Activated CD8-positive, alpha-beta memory T cell treated with anti-CD3 and anti-CD28 coated beads for 36 hours (primary cell): ENCODE measurements at regions not wholly inside any gene's neighbourhood (a gene's known extent, or its start where the extent isn't known, plus 50 kb on each side); places are given as distances from the start of the nearest gene placed in this dataset.

Experiments used
- CTCF ChIA-PET: fragments of 350-600 bp; sonication (Branson Sonifier 250); formaldehyde crosslinking; loops from one replicate; lab custom pipeline; 2021; ENCODE audit warnings: antibody characterized with exemption; lab: Charles Lee
- POLR2A ChIA-PET: fragments of 350-600 bp; sonication (Branson Sonifier 250); formaldehyde crosslinking; loops from one replicate; lab custom pipeline; 2021; ENCODE audit warnings: antibody characterized with exemption; lab: Charles Lee

DNA sequence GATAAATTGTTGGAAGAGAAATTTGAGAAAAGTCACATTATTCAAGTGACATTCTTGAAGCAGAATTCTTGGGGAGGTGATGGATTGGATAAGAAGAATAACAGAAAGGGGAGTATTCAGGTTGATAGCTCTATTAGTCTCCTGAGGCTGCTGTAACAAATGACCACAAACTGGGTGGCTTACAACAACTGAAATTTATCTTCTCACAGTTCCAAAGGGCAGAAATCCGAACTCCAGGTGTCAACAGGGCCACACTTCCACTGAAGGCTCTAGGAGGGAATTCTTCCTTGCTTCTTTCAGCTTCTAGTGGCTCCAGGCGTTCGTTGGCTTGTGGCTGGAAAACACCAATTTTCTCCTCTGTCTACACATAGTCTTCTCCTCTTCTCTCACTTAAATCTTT, 99.8 kb downstream of the TES start:
- ChIA-PET CTCF (no interaction called here), POLR2A (no interaction called here)

- ChIA-PET POLR2A (no interaction called here), CTCF (no interaction called here)
These were observed 100.9 kb downstream of the TES start for GRCh38 chr7:116311259-116311658.

DNA sequence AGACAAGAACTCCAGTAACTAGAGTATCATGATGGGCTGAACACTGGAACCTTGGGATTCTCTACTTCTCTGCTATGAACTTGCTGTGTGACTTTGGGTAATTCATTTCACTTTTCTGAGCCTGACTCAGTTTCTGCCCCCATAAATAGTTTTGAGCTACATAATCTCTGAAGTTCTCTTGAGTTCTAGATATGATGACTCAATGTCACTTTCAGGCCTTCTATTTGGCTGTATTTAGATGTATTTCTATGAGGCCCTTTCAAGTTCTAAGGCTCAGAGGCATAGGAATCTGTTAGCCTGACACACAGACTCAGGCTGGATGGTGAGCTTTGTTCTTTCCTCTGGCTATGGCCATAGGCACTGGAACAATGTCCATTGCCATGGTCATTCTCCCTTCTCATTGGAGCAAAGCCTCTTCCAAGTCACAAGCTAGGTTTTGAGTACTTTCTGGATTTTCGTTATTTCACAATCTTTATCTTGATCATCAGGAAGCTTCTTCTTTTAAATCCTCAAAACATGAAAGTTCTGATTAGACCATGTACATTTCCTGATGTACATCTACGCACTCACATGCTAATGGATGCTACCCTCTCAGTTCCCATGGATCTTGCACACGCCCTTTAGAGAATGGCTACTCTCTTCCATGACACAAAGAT, 101.6 kb downstream of the TES start:
- ChIA-PET CTCF (no interaction called here), POLR2A (no interaction called here)

DNA sequence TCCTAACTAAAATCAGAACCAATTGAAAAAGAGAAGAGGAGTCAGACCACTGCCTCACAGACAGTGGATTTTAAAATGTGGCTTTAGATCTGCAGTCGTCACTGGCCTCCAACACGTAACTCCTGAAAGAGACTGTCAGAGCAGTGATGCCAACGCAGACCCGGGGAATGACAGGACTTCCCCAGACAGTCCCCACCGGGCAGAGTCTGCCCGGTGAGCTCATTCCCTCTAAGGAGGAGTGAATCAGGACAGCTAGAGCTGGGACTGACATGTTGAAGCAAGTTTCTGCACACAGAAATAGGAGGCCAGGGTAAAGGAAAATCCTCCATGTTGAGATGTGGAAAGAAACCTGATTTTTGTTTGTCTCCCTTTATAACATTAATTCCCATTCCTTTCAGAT, 105.0 kb downstream of the TES start:
- CTCF ChIA-PET = no interaction called here

DNA sequence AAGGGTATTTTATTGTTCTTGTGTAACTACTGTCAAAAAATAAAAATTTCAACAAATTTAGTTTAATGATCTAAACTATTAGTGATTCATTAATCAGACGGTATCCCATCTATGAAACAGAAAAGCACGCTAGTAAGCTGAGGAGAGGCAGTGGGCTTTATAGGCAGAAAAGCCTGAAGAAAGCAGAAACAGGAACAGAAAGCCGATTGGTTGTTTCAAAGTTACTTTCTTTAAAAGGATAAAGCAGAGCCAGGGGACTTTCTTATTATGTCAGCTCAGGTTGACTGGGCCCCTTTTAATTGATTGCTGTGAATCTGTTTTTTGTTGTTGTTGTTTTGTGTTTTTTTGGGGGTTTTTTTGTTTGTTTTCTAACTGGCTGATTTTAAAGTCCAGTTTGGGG, 105.5 kb downstream of the TES start:
- POLR2A ChIA-PET = no interaction called here
- CTCF ChIA-PET = no interaction called here

More for the DNA sequence above, 105.0 kb downstream of the TES start:
- POLR2A ChIA-PET = no interaction called here

- POLR2A ChIA-PET = no interaction called here
- CTCF ChIA-PET = no interaction called here
These were observed 106.7 kb downstream of the TES start for GRCh38 chr7:116316838-116317628.

DNA sequence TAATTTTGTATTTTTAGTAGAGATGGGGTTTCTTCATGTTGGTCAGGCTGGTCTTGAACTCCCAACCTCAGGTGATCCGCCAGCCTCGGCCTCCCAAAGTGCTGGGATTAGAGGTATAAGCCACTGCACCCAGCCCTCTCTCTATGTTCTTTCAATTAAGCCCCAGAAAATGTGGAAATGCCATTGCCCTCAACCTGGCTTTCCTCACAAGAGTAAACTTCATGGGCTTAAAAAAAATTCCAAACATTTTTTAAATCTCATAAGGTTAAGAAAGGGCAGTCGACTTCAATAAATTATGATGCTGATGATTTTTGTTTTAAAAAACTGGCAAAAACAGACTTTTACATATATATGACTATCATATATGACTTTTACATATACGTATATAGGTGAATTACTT, 107.6 kb downstream of the TES start:
- POLR2A ChIA-PET = interaction anchor here (0.6 kb wide), 1 partner anchor 44 kb away, joined by 3 read pairs; no protein-coding TSS in a partner anchor
- CTCF ChIA-PET = no interaction called here

- CTCF ChIA-PET = no interaction called here
- POLR2A ChIA-PET = no interaction called here
These were observed 112.2 kb downstream of the TES start for GRCh38 chr7:116322541-116322940.

DNA sequence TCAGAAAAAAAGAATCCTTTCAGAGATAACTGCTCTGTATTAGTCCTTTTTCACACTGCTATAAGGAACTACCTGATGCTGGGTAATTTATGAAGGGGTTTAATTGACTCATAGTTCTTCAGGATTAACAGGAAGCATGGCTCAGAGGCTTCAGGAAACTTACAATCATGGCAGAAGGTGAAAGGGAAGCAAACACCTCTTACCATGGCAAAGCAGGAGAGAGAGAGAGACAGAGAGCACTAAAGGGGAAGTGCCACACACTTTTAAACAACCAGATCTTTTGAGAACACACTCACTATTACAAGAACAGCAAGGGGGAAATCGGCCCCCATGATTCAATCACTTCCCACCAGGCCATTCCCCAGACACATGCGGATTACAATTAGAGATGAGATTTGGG, 114.2 kb downstream of the TES start:
- POLR2A ChIA-PET = no interaction called here
- CTCF ChIA-PET = no interaction called here

GRCh38 chr7:116325517-116325916, 115.2 kb downstream of the TES start:
- POLR2A ChIA-PET = interaction anchor here (0.7 kb wide), 1 partner anchor 34 kb away, joined by 3 read pairs; no protein-coding TSS in a partner anchor
- CTCF ChIA-PET = no interaction called here

DNA sequence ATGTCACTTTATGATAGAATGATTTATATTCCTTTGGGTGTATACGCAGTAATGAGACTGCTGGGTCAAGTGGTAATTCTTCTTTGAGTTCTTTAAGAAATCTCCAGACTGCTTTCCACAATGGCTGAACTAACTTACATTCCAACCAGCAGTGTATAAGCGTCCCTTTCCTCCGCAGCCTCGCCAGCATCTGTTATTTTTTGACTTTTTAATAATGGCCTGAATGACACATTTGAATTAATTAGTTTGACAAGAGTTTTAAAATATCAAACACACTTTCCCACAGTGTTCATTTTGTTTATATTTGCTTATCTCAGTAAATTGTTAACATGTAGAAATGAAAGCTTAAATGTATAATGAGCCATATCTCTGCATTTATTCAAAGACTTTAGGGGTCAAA, 116.8 kb downstream of the TES start:
- POLR2A ChIA-PET = no interaction called here
- CTCF ChIA-PET = no interaction called here

- POLR2A ChIA-PET = no interaction called here
- CTCF ChIA-PET = no interaction called here
These were observed 117.4 kb downstream of the TES start for GRCh38 chr7:116327752-116328151.

- ChIA-PET CTCF (no interaction called here), POLR2A (no interaction called here)
These were observed 117.8 kb downstream of the TES start for GRCh38 chr7:116328161-116328560.

DNA sequence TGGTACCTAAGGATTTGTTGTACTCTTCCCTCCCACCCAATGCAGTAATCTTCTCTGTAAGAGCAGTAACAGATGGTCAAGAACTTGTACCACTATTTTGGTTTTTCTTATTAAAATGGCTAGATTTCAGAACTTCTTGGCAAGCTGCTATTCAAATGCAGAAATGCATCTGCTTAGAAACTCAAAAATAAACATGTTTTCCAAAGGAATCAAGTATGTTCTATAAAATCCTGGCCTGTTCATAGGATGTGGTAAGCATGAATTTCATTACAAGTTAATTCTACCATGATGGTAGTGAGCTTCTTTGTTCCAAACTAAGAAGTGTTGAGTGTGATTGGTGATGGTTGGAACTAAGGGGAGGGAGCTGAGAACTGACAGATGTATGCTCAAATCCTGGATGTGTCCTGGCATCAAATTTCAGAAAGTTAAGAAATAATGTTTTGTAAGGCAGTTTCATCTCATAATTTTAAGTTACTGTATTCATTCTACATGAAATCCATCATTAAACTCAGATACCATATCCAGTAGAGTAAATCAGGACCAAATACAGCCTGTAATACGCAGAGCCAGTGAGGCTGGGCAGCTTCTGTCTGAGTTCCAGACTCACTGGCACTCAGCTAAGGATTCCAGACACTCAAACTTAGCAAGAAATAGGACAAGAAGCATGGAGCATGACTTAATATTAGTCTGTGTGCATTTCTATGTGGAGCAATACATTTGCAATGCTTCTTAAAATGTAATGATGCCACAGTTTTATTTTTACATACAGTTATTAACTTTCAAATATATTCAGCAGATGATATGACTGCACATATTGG, 119.6 kb downstream of the TES start:
- CTCF ChIA-PET = no interaction called here
- POLR2A ChIA-PET = no interaction called here

DNA sequence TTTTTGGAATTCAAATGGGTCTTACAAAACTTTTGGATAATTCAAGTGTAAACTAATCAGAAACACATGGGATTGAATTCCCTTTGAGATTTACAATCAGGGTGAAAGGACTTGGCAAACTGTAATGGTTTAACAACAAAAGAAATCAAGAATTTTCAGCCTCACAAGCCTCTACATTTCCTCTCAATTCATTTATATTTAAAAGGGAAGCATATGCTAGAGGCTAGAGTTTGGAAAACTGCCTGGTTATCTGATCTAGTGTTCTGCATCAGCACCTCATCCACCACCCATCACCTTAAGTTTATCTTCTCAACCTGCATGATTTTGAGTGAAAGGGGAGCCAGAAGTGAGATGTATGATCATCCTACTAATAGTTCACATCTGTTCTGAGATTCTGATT, 120.7 kb downstream of the TES start:
- POLR2A ChIA-PET = no interaction called here
- CTCF ChIA-PET = no interaction called here

GRCh38 chr7:116332766-116333165, 122.4 kb downstream of the TES start:
- ChIA-PET CTCF (no interaction called here), POLR2A (no interaction called here)

- ChIA-PET POLR2A (no interaction called here), CTCF (no interaction called here)
These were observed 124.2 kb downstream of the TES start for GRCh38 chr7:116334555-116334954.

GRCh38 chr7:116337018-116337417, 126.7 kb downstream of the TES start:
- POLR2A ChIA-PET = no interaction called here
- CTCF ChIA-PET = no interaction called here

DNA sequence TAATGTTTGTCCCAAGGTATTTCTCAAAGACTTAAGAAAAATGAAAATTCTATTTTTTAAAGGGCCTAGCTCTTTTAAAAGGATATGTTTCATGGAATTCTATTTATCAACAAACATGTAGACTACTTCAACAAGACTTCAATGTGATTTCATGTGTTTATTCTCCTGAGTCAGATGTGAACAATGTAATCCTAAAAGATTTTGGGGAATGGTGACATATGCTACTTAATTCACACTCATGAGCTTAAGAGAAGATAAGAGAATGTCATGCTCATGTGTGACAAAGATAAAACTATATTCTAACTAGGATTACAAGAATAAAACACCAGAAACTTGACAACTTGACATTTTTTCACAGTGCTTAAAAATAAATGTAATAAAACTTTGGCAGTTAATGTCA, 127.5 kb downstream of the TES start:
- ChIA-PET POLR2A (interaction anchor here (0.6 kb wide), 1 partner anchor 156 kb away, joined by 3 read pairs; no protein-coding TSS in a partner anchor), CTCF (no interaction called here)

- CTCF ChIA-PET = no interaction called here
- POLR2A ChIA-PET = no interaction called here
These were observed 129.2 kb downstream of the TES start for GRCh38 chr7:116339564-116339963.
